HG03159 (cell line): ENCODE measurements at regions not wholly inside any gene's neighbourhood (a gene's known extent, or its start where the extent isn't known, plus 50 kb on each side); places are given as distances from the start of the nearest gene placed in this dataset.

Experiments
- ATAC-seq: cut with Tn5 transposase; IDR thresholded peaks from one replicate; pipeline ENCODE4 v1.9.1; 2021; ENCODE audit warnings: mild to moderate bottlenecking, moderate library complexity; ENCODE audit not compliant: unreplicated experiment

GRCh38 chr1:56019472-56019871, 559.9 kb downstream of the PLPP3 start:
- ATAC-seq: no peak

GRCh38 chr1:56017336-56017735, 562.0 kb downstream of the PLPP3 start:
- ATAC-seq: no peak

- ATAC-seq: no peak
These were observed 575.5 kb downstream of the PLPP3 start for GRCh38 chr1:56003846-56004245.

- no peak for ATAC-seq
These were observed 577.1 kb downstream of the PLPP3 start for GRCh38 chr1:56002231-56002630.

- ATAC-seq: no peak
These were observed 578.9 kb downstream of the PLPP3 start for GRCh38 chr1:56000424-56000823.

- no peak for ATAC-seq
These were observed 581.8 kb downstream of the PLPP3 start for GRCh38 chr1:55997536-55997935.

- ATAC-seq: no peak
These were observed 585.6 kb downstream of the PLPP3 start for GRCh38 chr1:55993646-55994318.

GRCh38 chr1:55990007-55990406, 589.4 kb downstream of the PLPP3 start:
- ATAC-seq: no peak

- no peak for ATAC-seq
These were observed 590.4 kb downstream of the PLPP3 start for GRCh38 chr1:55988963-55989452.

GRCh38 chr1:55987491-55988249, 591.7 kb downstream of the PLPP3 start:
- no peak for ATAC-seq

GRCh38 chr1:55986003-55986402, 593.4 kb downstream of the PLPP3 start:
- ATAC-seq: no peak

- ATAC-seq: no peak
These were observed 598.2 kb downstream of the PLPP3 start for GRCh38 chr1:55981010-55981650.

- ATAC-seq: no peak
These were observed 598.8 kb downstream of the PLPP3 start for GRCh38 chr1:55980582-55980981.

- ATAC-seq: no peak
These were observed 604.5 kb downstream of the PLPP3 start for GRCh38 chr1:55974714-55975441.

- ATAC-seq: no peak
These were observed 608.7 kb downstream of the PLPP3 start for GRCh38 chr1:55970526-55971110.

GRCh38 chr1:55969322-55969721, 610.0 kb downstream of the PLPP3 start:
- ATAC-seq: no peak

- ATAC-seq: no peak
These were observed 610.7 kb downstream of the PLPP3 start for GRCh38 chr1:55968661-55969060.

GRCh38 chr1:55965981-55966461, 613.3 kb downstream of the PLPP3 start:
- no peak for ATAC-seq

GRCh38 chr1:55962472-55962871, 616.9 kb downstream of the PLPP3 start:
- ATAC-seq: no peak

- ATAC-seq: no peak
These were observed 620.2 kb downstream of the PLPP3 start for GRCh38 chr1:55959136-55959548.

- no peak for ATAC-seq
These were observed 620.9 kb downstream of the PLPP3 start for GRCh38 chr1:55958498-55958897.
